H1 (cell line): ENCODE measurements at regions not wholly inside any gene's neighbourhood (a gene's known extent, or its start where the extent isn't known, plus 50 kb on each side); places are given as distances from the start of the nearest gene placed in this dataset.

ENCODE experiments used
- CTCF ChIA-PET: fragments of 300-600 bp; sonication (Branson Sonifier 250); formaldehyde crosslinking; loops from one replicate; lab custom pipeline; 2021; ENCODE audit not compliant: partially characterized antibody; lab: Charles Lee
- POLR2A ChIA-PET: fragments of 300-600 bp; sonication (Branson Sonifier 250); formaldehyde crosslinking; loops from one replicate; lab custom pipeline; 2021; ENCODE audit warnings: inconsistent platforms; ENCODE audit not compliant: partially characterized antibody; lab: Charles Lee
- DNase-seq, 2 experiments: peaks; one replicate each; pipeline versions ENCODE4 v3.0.0 to v3.0.0-alpha.2; 2010 to 2022; ENCODE audit warnings: low spot score in 2 of 2, low read depth in 1 of 2, mixed read lengths in 1 of 2
- FAIRE-seq: peaks from 2 replicates; lab custom pipeline; 2011; peaks lifted over from hg19 to GRCh38; lab: Jason Lieb, UNC
- H2AFZ ChIP-seq: 2 replicates; pipeline ENCODE4 v1.8.1; 2012; ENCODE audit warnings: low read length, inconsistent platforms
- H2AK5ac ChIP-seq: 2 replicates; pipeline ENCODE4 v1.6.1; 2013; ENCODE audit warnings: low read depth, low read length
- H2BK120ac ChIP-seq: replicated peaks from 2 replicates; pipeline ENCODE3; 2013; ENCODE audit warnings: low read depth, low read length, inconsistent platforms
- H2BK12ac ChIP-seq: 2 replicates; pipeline ENCODE4 v1.6.1; 2013; ENCODE audit warnings: low read depth, low read length
- H2BK15ac ChIP-seq: 2 replicates; pipeline ENCODE4 v1.6.1; 2013; ENCODE audit warnings: low read length
- H2BK20ac ChIP-seq: 2 replicates; pipeline ENCODE4 v1.6.1; 2013; ENCODE audit warnings: low read length
- H2BK5ac ChIP-seq: 2 replicates; pipeline ENCODE4 v1.6.1; 2013; ENCODE audit warnings: low read depth, low read length
- H3K14ac ChIP-seq: 2 replicates; pipeline ENCODE4 v1.6.1; 2013; ENCODE audit warnings: inconsistent platforms; ENCODE audit not compliant: insufficient read length
- H3K18ac ChIP-seq: 2 replicates; pipeline ENCODE4 v1.6.1; 2013; ENCODE audit warnings: low read length; ENCODE audit errors: extremely low read depth
- H3K23ac ChIP-seq: 2 replicates; pipeline ENCODE4 v1.6.1; 2013; ENCODE audit warnings: inconsistent platforms; ENCODE audit not compliant: insufficient read length
- H3K23me2 ChIP-seq: 2 replicates; pipeline ENCODE4 v1.6.1; 2013; ENCODE audit warnings: low read depth, low read length
- H3K27ac ChIP-seq: 2 replicates; pipeline ENCODE4 v1.6.1; 2011; ENCODE audit warnings: low read depth, low read length, inconsistent platforms
- H3K27me3 ChIP-seq, 4 experiments: replicated peaks in 1 of 4; 1 replicate in 1 of 4; 2 replicates in 3 of 4; pipeline versions ENCODE4 v1.6.1 to v1.8.1; 2011 to 2013; ENCODE audit warnings: low read length in 3 of 4, mild to moderate bottlenecking in 3 of 4, inconsistent platforms in 2 of 4, mixed read lengths in 2 of 4, moderate library complexity in 1 of 4; ENCODE audit not compliant: control insufficient read depth in 3 of 4, insufficient read depth in 3 of 4; ENCODE audit errors: extremely low read depth in 1 of 4
- H3K36me3 ChIP-seq, 4 experiments: 2 replicates each; pipeline versions ENCODE4 v1.6.1 to v1.8.1; 2011 to 2013; ENCODE audit warnings: mild to moderate bottlenecking in 4 of 4, low read length in 3 of 4, moderate library complexity in 2 of 4, control low read depth in 1 of 4, inconsistent platforms in 1 of 4; ENCODE audit not compliant: insufficient read depth in 4 of 4, control insufficient read depth in 2 of 4
- H3K4ac ChIP-seq: replicated peaks from 2 replicates; pipeline ENCODE3; 2013; ENCODE audit warnings: low read length, low read depth, mixed read lengths, inconsistent platforms; ENCODE audit not compliant: insufficient read length
- H3K4me1 ChIP-seq, 4 experiments: replicated peaks in 1 of 4; 1 replicate in 1 of 4; 2 replicates in 3 of 4; pipeline versions ENCODE4 v1.6.1 to v1.8.1; 2011 to 2013; ENCODE audit warnings: low read length in 3 of 4, inconsistent platforms in 2 of 4, mixed read lengths in 1 of 4; ENCODE audit not compliant: insufficient read depth in 4 of 4, control insufficient read depth in 3 of 4
- H3K4me2 ChIP-seq, 2 experiments: 2 replicates each; pipeline versions ENCODE4 v1.6.1 to v1.8.1; 2011 to 2013; ENCODE audit warnings: low read depth in 2 of 2, low read length in 2 of 2, control low read depth in 1 of 2, inconsistent platforms in 1 of 2, mild to moderate bottlenecking in 1 of 2; ENCODE audit not compliant: insufficient read depth in 1 of 2
- H3K4me3 ChIP-seq, 4 experiments: fragments of 200-600, 300-600 bp in 1 of 4; sonication (generic), shearing (Covaris generic), sonication (Bioruptor Twin) in 1 of 4; 2 replicates each; pipeline versions ENCODE4 v1.5.1 to v1.8.1; 2011 to 2016; ENCODE audit warnings: low read length in 4 of 4, low read depth in 3 of 4, control low read depth in 2 of 4, inconsistent platforms in 2 of 4, mild to moderate bottlenecking in 2 of 4, mixed read lengths in 1 of 4, moderate library complexity in 1 of 4; ENCODE audit not compliant: insufficient read depth in 2 of 4; ENCODE audit errors: extremely low read depth in 1 of 4
- H3K56ac ChIP-seq: replicated peaks from 2 replicates; pipeline ENCODE3; 2013; ENCODE audit warnings: low read depth, mild to moderate bottlenecking, mixed read lengths, low read length, inconsistent platforms; ENCODE audit not compliant: insufficient read length
- H3K79me1 ChIP-seq: 2 replicates; pipeline ENCODE4 v1.6.1; 2013; ENCODE audit warnings: low read depth, low read length, control low read depth
- H3K79me2 ChIP-seq, 2 experiments: 2 replicates each; pipeline versions ENCODE4 v1.6.1 to v1.8.1; 2012 to 2013; ENCODE audit warnings: low read length in 2 of 2, mild to moderate bottlenecking in 2 of 2, inconsistent platforms in 1 of 2; ENCODE audit not compliant: insufficient read depth in 2 of 2, control insufficient read depth in 1 of 2
- H3K9ac ChIP-seq, 4 experiments: replicated peaks in 1 of 4; 1 replicate in 1 of 4; 2 replicates in 3 of 4; pipeline versions ENCODE4 v1.6.1 to v1.8.1; 2011 to 2013; ENCODE audit warnings: low read depth in 3 of 4, low read length in 3 of 4, control low read depth in 2 of 4, mild to moderate bottlenecking in 2 of 4, moderate library complexity in 2 of 4, inconsistent platforms in 1 of 4; ENCODE audit errors: extremely low read depth in 1 of 4
- H3K9me3 ChIP-seq, 2 experiments: 2 replicates each; pipeline versions ENCODE4 v1.6.1 to v1.8.1; 2012 to 2013; ENCODE audit warnings: mild to moderate bottlenecking in 2 of 2, moderate library complexity in 2 of 2, control low read depth in 1 of 2, inconsistent platforms in 1 of 2, low read depth in 1 of 2, low read length in 1 of 2, mixed read lengths in 1 of 2; ENCODE audit not compliant: insufficient read depth in 2 of 2
- H4K20me1 ChIP-seq, 2 experiments: replicated peaks in 1 of 2; 2 replicates each; pipeline versions ENCODE3 to v1.8.1; 2011 to 2013; ENCODE audit warnings: inconsistent platforms in 2 of 2, low read length in 2 of 2, mild to moderate bottlenecking in 1 of 2; ENCODE audit not compliant: insufficient read depth in 2 of 2, control insufficient read depth in 1 of 2
- H4K5ac ChIP-seq: 2 replicates; pipeline ENCODE4 v1.6.1; 2013; ENCODE audit warnings: low read length, low read depth, mixed read lengths, inconsistent platforms; ENCODE audit not compliant: insufficient read length
- H4K8ac ChIP-seq: 2 replicates; pipeline ENCODE4 v1.8.0; 2013; ENCODE audit warnings: mild to moderate bottlenecking, moderate library complexity, low read length, inconsistent platforms; ENCODE audit not compliant: insufficient read depth; ENCODE audit errors: extremely low read depth
- H4K91ac ChIP-seq: replicated peaks from 2 replicates; pipeline ENCODE3; 2013; ENCODE audit warnings: low read length, mixed read lengths, inconsistent platforms; ENCODE audit not compliant: insufficient read length
- ATF3 ChIP-seq: IDR thresholded peaks from 2 replicates; pipeline ENCODE4 v1.6.1; 2011; ENCODE audit warnings: low read depth, mild to moderate bottlenecking, low read length; ENCODE audit not compliant: insufficient read depth
- HDAC6 ChIP-seq: IDR thresholded peaks from one replicate; pipeline ENCODE4 v1.7.1; 2012; ENCODE audit warnings: low read depth, mild to moderate bottlenecking, inconsistent platforms, low read length, moderate library complexity
- USF2 ChIP-seq: IDR thresholded peaks from 2 replicates; pipeline ENCODE4 v1.6.1; 2011; ENCODE audit warnings: low read length, improper control_type of control experiment

- DNase-seq: no peak
- TF ChIP-seq HDAC6: no peak
- TF ChIP-seq USF2: no peak
- no peak for TF ChIP-seq ATF3
Observed at GRCh38 chr1:106921186-106921585, 135.3 kb upstream of the PRMT6 start.

More at GRCh38 chr1:106921186-106921585, 135.3 kb upstream of the PRMT6 start:
- Histone ChIP-seq H4K20me1 (no peaks in the 10 kb centered on the region), H3K18ac (no peak overlapping the region), H4K5ac (no peak overlapping the region), H4K8ac (no peak overlapping the region), H2AK5ac (no peak overlapping the region), H3K36me3 (no peaks in the 10 kb centered on the region), H3K14ac (no peak overlapping the region), H3K4me3 (no peak overlapping the region), H3K56ac (no peak overlapping the region), H2BK5ac (no peak overlapping the region), H3K79me1 (no peaks in the 10 kb centered on the region), H3K27ac (no peak overlapping the region), H2BK12ac (no peak overlapping the region), H3K9me3 (no peaks in the 10 kb centered on the region), H2AFZ (no peak overlapping the region), H2BK20ac (no peak overlapping the region), H3K9ac (no peak overlapping the region), H3K4me2 (no peak overlapping the region), H3K4ac (no peak overlapping the region), H2BK120ac (no peak overlapping the region), H3K27me3 (no peaks in the 10 kb centered on the region), H3K79me2 (no peaks in the 10 kb centered on the region), H2BK15ac (no peak overlapping the region), H4K91ac (no peak overlapping the region), H3K23me2 (no peaks in the 10 kb centered on the region), H3K23ac (no peak overlapping the region), H3K4me1 (peaks cover 2 to 4% (median 4%) of the 10 kb centered on the region in 4 experiments; a peak in 2 of 7 replicates)
- ChIA-PET CTCF (no interaction called here), POLR2A (no interaction called here)
- no peak for FAIRE-seq
